ENCODE measurements at regions not wholly inside any gene's neighbourhood (a gene's known extent, or its start where the extent isn't known, plus 50 kb on each side); places are given as distances from the start of the nearest gene placed in this dataset.

GRCh38 chr9:80554301-80554700 lies 982.5 kb downstream of the TLE4 start:
- Mint-ChIP-seq H3K9me3 (peaks cover 0 to 6% (median 0%) of the 10 kb centered on the region in 11 donors), H3K4me3 (no peak overlapping the region), H3K4me1 (no peaks in the 10 kb centered on the region), H3K36me3 (no peaks in the 10 kb centered on the region), H3K27ac (no peak overlapping the region), H3K27me3 (no peaks in the 10 kb centered on the region)
- no peak overlapping the region for H3K27ac ChIP-seq (ENCODE audit: low read depth, low read length)
- no peaks in the 10 kb centered on the region for H3K27me3 ChIP-seq (ENCODE audit: control insufficient read depth in 2 of 2, insufficient read depth in 2 of 2, low read length in 2 of 2)
- ATAC-seq (no peak), DNase-seq (no peak)
- ChIA-PET CTCF (no interaction called here), POLR2A (no interaction called here)
- H3K4me3 ChIP-seq (ENCODE audit: low read length), result no peak overlapping the region
- no peaks in the 10 kb centered on the region for H3K4me1 ChIP-seq (ENCODE audit: control insufficient read depth in 2 of 2, insufficient read depth in 2 of 2, low read length in 2 of 2)
- intact Hi-C loops (cut with micrococcal nuclease), result no loop called here
- no peaks in the 10 kb centered on the region for H3K36me3 ChIP-seq (ENCODE audit: control insufficient read depth in 2 of 3, insufficient read depth in 3 of 3, low read length in 3 of 3)
- H3K9me3 ChIP-seq (ENCODE audit: control insufficient read depth in 2 of 3, low read length in 3 of 3), result no peaks in the 10 kb centered on the region

DNA sequence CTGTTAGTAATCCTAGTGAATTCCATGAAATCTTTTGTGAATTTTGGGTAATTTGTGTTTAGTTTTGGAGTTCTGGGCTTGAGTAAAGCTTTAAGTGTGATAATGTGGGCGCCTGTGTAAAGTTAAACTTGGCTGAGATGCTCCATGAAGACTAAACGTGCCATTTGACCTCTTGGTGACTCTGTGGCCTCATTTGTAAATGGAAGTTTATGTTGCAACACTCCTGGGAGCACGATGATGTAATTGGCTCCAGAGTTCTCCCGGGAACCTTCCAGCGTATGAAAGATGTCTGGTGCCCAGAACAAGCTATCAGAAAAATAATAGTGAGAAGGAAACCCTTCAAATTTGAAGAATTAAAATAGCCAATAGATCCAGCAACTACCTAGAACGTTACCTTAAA lies 981.2 kb downstream of the TLE4 start:
- DNase-seq, result no peak
- H3K27me3 Mint-ChIP-seq, result no peaks in the 10 kb centered on the region
- ChIA-PET POLR2A (no interaction called here), CTCF (no interaction called here)
- Histone ChIP-seq H3K4me3 (ENCODE audit: low read length) (no peak overlapping the region), H3K27me3 (ENCODE audit: control insufficient read depth in 2 of 2, insufficient read depth in 2 of 2, low read length in 2 of 2) (no peaks in the 10 kb centered on the region), H3K36me3 (ENCODE audit: control insufficient read depth in 2 of 3, insufficient read depth in 3 of 3, low read length in 3 of 3) (no peaks in the 10 kb centered on the region), H3K9me3 (ENCODE audit: control insufficient read depth in 2 of 3, low read length in 3 of 3) (no peaks in the 10 kb centered on the region), H3K27ac (ENCODE audit: low read depth, low read length) (no peak overlapping the region), H3K4me1 (ENCODE audit: control insufficient read depth in 2 of 2, insufficient read depth in 2 of 2, low read length in 2 of 2) (no peaks in the 10 kb centered on the region)
- no peaks in the 10 kb centered on the region for H3K4me1 Mint-ChIP-seq
- H3K4me3 Mint-ChIP-seq, result no peak overlapping the region
- no peak for ATAC-seq
- peaks cover 0 to 11% (median 0%) of the 10 kb centered on the region in 11 donors for H3K9me3 Mint-ChIP-seq
- H3K36me3 Mint-ChIP-seq, result no peaks in the 10 kb centered on the region
- intact Hi-C loops (cut with micrococcal nuclease), result no loop called here
- no peak overlapping the region for H3K27ac Mint-ChIP-seq

DNA sequence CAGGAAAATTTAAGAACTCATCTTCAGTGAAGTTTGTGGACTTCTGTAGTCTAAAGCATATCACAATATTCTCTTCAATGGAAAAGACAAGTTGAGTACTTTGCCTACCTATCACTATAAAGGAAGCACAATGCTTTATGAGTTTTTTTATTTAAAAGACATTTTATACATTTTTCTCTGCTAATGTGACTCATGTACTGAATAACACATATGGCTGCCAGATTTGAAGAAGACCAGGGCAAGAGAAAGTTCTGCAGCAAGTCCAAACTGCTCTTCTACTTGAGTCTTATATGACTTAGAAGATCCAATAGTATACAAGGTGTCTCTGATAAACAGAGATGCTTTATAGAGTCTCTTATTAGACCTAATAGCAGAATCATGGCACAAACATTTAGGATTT lies 978.4 kb downstream of the TLE4 start:
- CTCF ChIA-PET, result no interaction called here
- Histone ChIP-seq H3K9me3 (ENCODE audit: control insufficient read depth in 2 of 3, low read length in 3 of 3) (no peaks in the 10 kb centered on the region), H3K4me1 (ENCODE audit: control insufficient read depth in 2 of 2, insufficient read depth in 2 of 2, low read length in 2 of 2) (no peaks in the 10 kb centered on the region), H3K4me3 (ENCODE audit: low read length) (no peak overlapping the region), H3K27ac (ENCODE audit: low read depth, low read length) (no peak overlapping the region), H3K27me3 (ENCODE audit: control insufficient read depth in 2 of 2, insufficient read depth in 2 of 2, low read length in 2 of 2) (no peaks in the 10 kb centered on the region), H3K36me3 (ENCODE audit: control insufficient read depth in 2 of 3, insufficient read depth in 3 of 3, low read length in 3 of 3) (no peaks in the 10 kb centered on the region)
- Mint-ChIP-seq H3K4me3 (no peak overlapping the region), H3K27ac (no peak overlapping the region), H3K36me3 (no peaks in the 10 kb centered on the region), H3K27me3 (no peaks in the 10 kb centered on the region), H3K9me3 (peaks cover 0 to 8% (median 0%) of the 10 kb centered on the region in 11 donors), H3K4me1 (no peaks in the 10 kb centered on the region)
- intact Hi-C loops (cut with micrococcal nuclease), result no loop called here
- POLR2A ChIA-PET, result no interaction called here
- no peak for ATAC-seq
- no peak for DNase-seq

DNA sequence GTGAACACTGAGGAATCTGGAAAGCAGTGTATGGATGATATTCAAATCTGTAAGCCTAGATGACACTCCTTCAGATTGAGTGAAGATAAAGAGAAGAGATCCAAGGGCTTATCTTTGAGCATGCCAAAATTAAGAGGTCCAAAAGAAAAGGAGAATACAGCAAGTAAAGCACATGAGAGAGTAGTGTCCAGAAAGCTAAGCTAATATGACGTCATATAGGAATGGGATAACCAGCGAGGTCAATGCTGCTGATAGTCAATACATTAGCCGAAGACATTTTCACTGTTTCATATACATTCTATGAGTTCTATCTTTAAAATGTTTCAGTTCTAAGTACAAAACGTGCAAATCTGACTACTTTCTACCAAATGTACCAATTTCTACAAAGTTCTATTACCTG lies 975.8 kb downstream of the TLE4 start:
- H3K9me3 Mint-ChIP-seq, result peaks cover 0 to 8% (median 0%) of the 10 kb centered on the region in 11 donors
- no peaks in the 10 kb centered on the region for H3K4me1 ChIP-seq (ENCODE audit: control insufficient read depth in 2 of 2, insufficient read depth in 2 of 2, low read length in 2 of 2)
- H3K36me3 Mint-ChIP-seq, result no peaks in the 10 kb centered on the region
- no peak overlapping the region for H3K4me3 Mint-ChIP-seq
- no peak overlapping the region for H3K27ac Mint-ChIP-seq
- no peaks in the 10 kb centered on the region for H3K27me3 Mint-ChIP-seq
- intact Hi-C loops (cut with micrococcal nuclease), result no loop called here
- ChIA-PET POLR2A (no interaction called here), CTCF (no interaction called here)
- H3K9me3 ChIP-seq (ENCODE audit: control insufficient read depth in 2 of 3, low read length in 3 of 3), result no peaks in the 10 kb centered on the region
- no peak overlapping the region for H3K4me3 ChIP-seq (ENCODE audit: low read length)
- no peaks in the 10 kb centered on the region for H3K27me3 ChIP-seq (ENCODE audit: control insufficient read depth in 2 of 2, insufficient read depth in 2 of 2, low read length in 2 of 2)
- no peaks in the 10 kb centered on the region for H3K4me1 Mint-ChIP-seq
- DNase-seq (no peak), ATAC-seq (no peak)
- no peaks in the 10 kb centered on the region for H3K36me3 ChIP-seq (ENCODE audit: control insufficient read depth in 2 of 3, insufficient read depth in 3 of 3, low read length in 3 of 3)
- H3K27ac ChIP-seq (ENCODE audit: low read depth, low read length), result no peak overlapping the region

GRCh38 chr9:80540387-80540786 lies 968.6 kb downstream of the TLE4 start:
- Histone ChIP-seq H3K4me3 (ENCODE audit: low read length) (no peak overlapping the region), H3K36me3 (ENCODE audit: control insufficient read depth in 2 of 3, insufficient read depth in 3 of 3, low read length in 3 of 3) (no peaks in the 10 kb centered on the region), H3K4me1 (ENCODE audit: control insufficient read depth in 2 of 2, insufficient read depth in 2 of 2, low read length in 2 of 2) (no peaks in the 10 kb centered on the region), H3K27me3 (ENCODE audit: control insufficient read depth in 2 of 2, insufficient read depth in 2 of 2, low read length in 2 of 2) (no peaks in the 10 kb centered on the region), H3K27ac (ENCODE audit: low read depth, low read length) (no peak overlapping the region), H3K9me3 (ENCODE audit: control insufficient read depth in 2 of 3, low read length in 3 of 3) (no peaks in the 10 kb centered on the region)
- intact Hi-C loops (cut with micrococcal nuclease), result no loop called here
- DNase-seq (no peak), ATAC-seq (no peak)
- H3K36me3 Mint-ChIP-seq, result no peaks in the 10 kb centered on the region
- CTCF ChIA-PET, result no interaction called here
- H3K4me1 Mint-ChIP-seq, result no peaks in the 10 kb centered on the region
- no peaks in the 10 kb centered on the region for H3K27me3 Mint-ChIP-seq
- no peak overlapping the region for H3K4me3 Mint-ChIP-seq
- POLR2A ChIA-PET, result no interaction called here
- H3K9me3 Mint-ChIP-seq, result peaks cover 0 to 8% (median 5%) of the 10 kb centered on the region in 11 donors
- no peak overlapping the region for H3K27ac Mint-ChIP-seq

GRCh38 chr9:80538976-80539375 lies 967.2 kb downstream of the TLE4 start:
- no peak for DNase-seq
- CTCF ChIA-PET, result no interaction called here
- intact Hi-C loops (cut with micrococcal nuclease), result no loop called here

DNA sequence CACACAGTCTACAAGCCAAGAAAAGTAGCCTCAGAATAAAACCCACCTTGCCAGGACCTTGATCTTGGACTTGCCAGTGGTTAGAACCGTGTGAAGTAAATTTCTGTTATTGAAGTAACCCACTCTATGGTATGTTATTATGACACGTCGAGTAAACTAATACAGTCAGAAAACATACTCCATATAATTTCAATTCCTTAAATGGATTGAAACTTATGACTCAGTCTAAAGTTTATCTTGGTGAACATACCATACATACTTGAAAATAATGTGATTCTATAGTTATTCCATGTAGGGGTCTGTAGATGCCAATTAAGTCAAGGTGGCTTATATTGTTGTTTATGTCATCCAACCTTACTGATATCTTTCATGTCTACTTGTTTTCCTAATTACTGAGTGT lies 950.7 kb downstream of the TLE4 start:
- no peaks in the 10 kb centered on the region for H3K4me1 ChIP-seq (ENCODE audit: control insufficient read depth in 2 of 2, insufficient read depth in 2 of 2, low read length in 2 of 2)
- POLR2A ChIA-PET, result no interaction called here
- intact Hi-C loops (cut with micrococcal nuclease), result no loop called here
- H3K4me3 Mint-ChIP-seq, result no peak overlapping the region
- no peaks in the 10 kb centered on the region for H3K27me3 Mint-ChIP-seq
- H3K4me1 Mint-ChIP-seq, result no peaks in the 10 kb centered on the region
- H3K27ac Mint-ChIP-seq, result no peak overlapping the region
- no peak overlapping the region for H3K4me3 ChIP-seq (ENCODE audit: low read length)
- CTCF ChIA-PET, result no interaction called here
- no peak for ATAC-seq
- no peaks in the 10 kb centered on the region for H3K36me3 ChIP-seq (ENCODE audit: control insufficient read depth in 2 of 3, insufficient read depth in 3 of 3, low read length in 3 of 3)
- no peak for DNase-seq
- H3K27ac ChIP-seq (ENCODE audit: low read depth, low read length), result no peak overlapping the region
- H3K27me3 ChIP-seq (ENCODE audit: control insufficient read depth in 2 of 2, insufficient read depth in 2 of 2, low read length in 2 of 2), result no peaks in the 10 kb centered on the region
- H3K36me3 Mint-ChIP-seq, result no peaks in the 10 kb centered on the region
- H3K9me3 Mint-ChIP-seq, result peaks cover 3 to 30% (median 12%) of the 10 kb centered on the region in 11 donors
- H3K9me3 ChIP-seq (ENCODE audit: control insufficient read depth in 2 of 3, low read length in 3 of 3), result peaks cover 0 to 4% (median 0%) of the 10 kb centered on the region in 3 experiments

More at GRCh38 chr9:80538976-80539375, 967.2 kb downstream of the TLE4 start:
- H3K27ac ChIP-seq (ENCODE audit: low read depth, low read length), result no peak overlapping the region
- H3K27me3 Mint-ChIP-seq, result no peaks in the 10 kb centered on the region
- H3K4me1 ChIP-seq (ENCODE audit: control insufficient read depth in 2 of 2, insufficient read depth in 2 of 2, low read length in 2 of 2), result no peaks in the 10 kb centered on the region
- no peak overlapping the region for H3K27ac Mint-ChIP-seq
- POLR2A ChIA-PET, result no interaction called here
- H3K36me3 ChIP-seq (ENCODE audit: control insufficient read depth in 2 of 3, insufficient read depth in 3 of 3, low read length in 3 of 3), result no peaks in the 10 kb centered on the region
- no peaks in the 10 kb centered on the region for H3K9me3 ChIP-seq (ENCODE audit: control insufficient read depth in 2 of 3, low read length in 3 of 3)
- no peaks in the 10 kb centered on the region for H3K4me1 Mint-ChIP-seq
- H3K4me3 Mint-ChIP-seq, result no peak overlapping the region
- ATAC-seq, result no peak
- H3K27me3 ChIP-seq (ENCODE audit: control insufficient read depth in 2 of 2, insufficient read depth in 2 of 2, low read length in 2 of 2), result no peaks in the 10 kb centered on the region
- no peaks in the 10 kb centered on the region for H3K36me3 Mint-ChIP-seq
- H3K4me3 ChIP-seq (ENCODE audit: low read length), result no peak overlapping the region
- peaks cover 0 to 17% (median 10%) of the 10 kb centered on the region in 11 donors for H3K9me3 Mint-ChIP-seq

All from naive thymus-derived CD4-positive, alpha-beta T cell (primary cell).